ENCODE measurements at regions not wholly inside any gene's neighbourhood (a gene's known extent, or its start where the extent isn't known, plus 50 kb on each side); places are given as distances from the start of the nearest gene placed in this dataset.

DNA sequence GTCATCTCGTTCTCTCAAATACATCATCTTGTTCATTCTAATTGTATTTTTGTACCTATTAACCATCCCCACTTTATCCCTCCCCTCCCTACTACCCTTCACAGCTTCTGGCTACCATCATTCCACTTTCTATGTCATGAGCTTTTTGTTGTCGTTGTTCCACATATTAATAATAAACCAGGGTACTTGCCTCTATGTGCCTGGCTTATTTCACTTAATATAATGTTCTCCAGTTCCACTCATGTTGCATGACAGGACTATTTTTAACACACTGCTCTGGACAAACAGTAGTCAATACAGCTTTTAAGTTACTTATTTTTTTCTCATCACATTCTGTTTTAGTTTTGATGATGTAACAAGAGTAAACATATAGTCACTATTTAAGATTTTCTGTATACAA is 872.3 kb downstream of the SLITRK1 start:
- H3K4me3 ChIP-seq (ENCODE audit: low read length), result no peak overlapping the region
- DNase-seq (ENCODE audit: low read depth), result no peak
- TF ChIP-seq, protein P1, sequence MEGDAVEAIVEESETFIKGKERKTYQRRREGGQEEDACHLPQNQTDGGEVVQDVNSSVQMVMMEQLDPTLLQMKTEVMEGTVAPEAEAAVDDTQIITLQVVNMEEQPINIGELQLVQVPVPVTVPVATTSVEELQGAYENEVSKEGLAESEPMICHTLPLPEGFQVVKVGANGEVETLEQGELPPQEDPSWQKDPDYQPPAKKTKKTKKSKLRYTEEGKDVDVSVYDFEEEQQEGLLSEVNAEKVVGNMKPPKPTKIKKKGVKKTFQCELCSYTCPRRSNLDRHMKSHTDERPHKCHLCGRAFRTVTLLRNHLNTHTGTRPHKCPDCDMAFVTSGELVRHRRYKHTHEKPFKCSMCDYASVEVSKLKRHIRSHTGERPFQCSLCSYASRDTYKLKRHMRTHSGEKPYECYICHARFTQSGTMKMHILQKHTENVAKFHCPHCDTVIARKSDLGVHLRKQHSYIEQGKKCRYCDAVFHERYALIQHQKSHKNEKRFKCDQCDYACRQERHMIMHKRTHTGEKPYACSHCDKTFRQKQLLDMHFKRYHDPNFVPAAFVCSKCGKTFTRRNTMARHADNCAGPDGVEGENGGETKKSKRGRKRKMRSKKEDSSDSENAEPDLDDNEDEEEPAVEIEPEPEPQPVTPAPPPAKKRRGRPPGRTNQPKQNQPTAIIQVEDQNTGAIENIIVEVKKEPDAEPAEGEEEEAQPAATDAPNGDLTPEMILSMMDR (conservative IDR thresholded peaks at IDR 0.05; ENCODE audit: low read length), result no peak

- no peak for DNase-seq (ENCODE audit: low read depth)
- TF ChIP-seq, protein P1 (conservative IDR thresholded peaks at IDR 0.05; ENCODE audit: low read length), result no peak
- no peak overlapping the region for H3K4me3 ChIP-seq (ENCODE audit: low read length)
Measured at GRCh38 chr13:83008212-83008929, 873.9 kb downstream of the SLITRK1 start.

GRCh38 chr13:83007226-83007625 is 875.0 kb downstream of the SLITRK1 start:
- TF ChIP-seq, protein P1 (conservative IDR thresholded peaks at IDR 0.05; ENCODE audit: low read length), result no peak
- no peak overlapping the region for H3K4me3 ChIP-seq (ENCODE audit: low read length)
- no peak for DNase-seq (ENCODE audit: low read depth)

DNA sequence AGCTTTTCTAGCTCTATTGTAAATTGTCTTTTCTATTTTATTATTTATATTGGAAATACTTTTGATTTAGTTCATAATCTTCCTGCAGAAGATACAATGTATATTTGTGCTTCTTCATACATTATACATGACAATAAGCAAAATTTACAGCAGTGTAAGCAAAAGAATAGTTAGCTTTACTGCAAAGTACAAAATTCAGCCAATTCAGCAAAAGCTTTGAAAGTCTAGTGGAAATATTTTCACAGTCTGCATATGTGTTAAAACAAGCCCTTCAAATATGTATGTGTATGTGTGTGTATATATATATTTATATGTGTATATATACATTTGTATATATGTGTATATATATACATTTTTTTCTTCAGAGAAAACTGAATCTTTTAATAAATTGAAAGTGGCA is 879.1 kb downstream of the SLITRK1 start:
- TF ChIP-seq, protein P1 (conservative IDR thresholded peaks at IDR 0.05; ENCODE audit: low read length), result no peak
- no peak for DNase-seq (ENCODE audit: low read depth)
- no peak overlapping the region for H3K4me3 ChIP-seq (ENCODE audit: low read length)

DNA sequence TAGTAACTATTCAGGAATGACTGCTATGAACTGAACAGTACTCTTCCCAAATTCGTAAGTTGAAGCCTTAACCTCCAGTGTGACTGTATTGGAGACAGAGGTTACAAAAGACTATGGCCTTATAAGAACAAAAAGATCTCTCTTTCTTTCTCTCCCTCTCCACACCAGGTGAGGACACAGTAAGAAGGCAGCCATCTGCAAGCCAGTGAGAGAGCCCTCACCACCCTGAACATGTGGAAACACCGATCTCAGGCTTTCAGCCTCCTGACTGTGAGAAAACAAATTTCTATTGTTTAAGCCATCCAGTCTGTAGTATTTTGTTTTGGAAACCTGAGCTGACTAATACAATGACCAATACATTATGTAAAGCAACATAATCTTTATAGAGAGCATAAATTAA is 888.9 kb downstream of the SLITRK1 start:
- no peak overlapping the region for H3K4me3 ChIP-seq (ENCODE audit: low read length)
- TF ChIP-seq, protein P1 (conservative IDR thresholded peaks at IDR 0.05; ENCODE audit: low read length), result no peak
- DNase-seq (ENCODE audit: low read depth), result no peak

- DNase-seq (ENCODE audit: low read depth), result no peak
- TF ChIP-seq, protein P1 (conservative IDR thresholded peaks at IDR 0.05; ENCODE audit: low read length), result peak; percentile 24
- no peak overlapping the region for H3K4me3 ChIP-seq (ENCODE audit: low read length)
Measured at GRCh38 chr13:82976499-82976898, 905.8 kb downstream of the SLITRK1 start.

Measured in AG10803 (cell line).